ENCODE measurements at regions not wholly inside any gene's neighbourhood (a gene's known extent, or its start where the extent isn't known, plus 50 kb on each side); places are given as distances from the start of the nearest gene placed in this dataset.

- H3K4me1 ChIP-seq (ENCODE audit: insufficient read depth), result no peaks in the 10 kb centered on the region
- WGBS, 3 donors, result 89 to 91% (median 90%) methylated on average over 12 of the region's 12 CpGs
- intact Hi-C loops (cut with DNase I), result no loop called here
- no peaks in the 10 kb centered on the region for H3K36me3 ChIP-seq
- no peak for TF ChIP-seq POLR2A (IDR thresholded peaks at IDR 0.05)
- no peak for TF ChIP-seq CTCF (IDR thresholded peaks at IDR 0.05)
- no peak for TF ChIP-seq EP300 (IDR thresholded peaks at IDR 0.05)
- DNase-seq, result no peak
- no peak overlapping the region for H3K4me3 ChIP-seq
- H3K27ac ChIP-seq, result no peak overlapping the region
- H3K27me3 ChIP-seq, result no peaks in the 10 kb centered on the region
- H3K9me3 ChIP-seq, result no peaks in the 10 kb centered on the region
These were observed 150.7 kb upstream of the SHH start for GRCh38 chr7:155962968-155963300.

- no peaks in the 10 kb centered on the region for H3K4me1 ChIP-seq (ENCODE audit: insufficient read depth)
- TF ChIP-seq CTCF (IDR thresholded peaks at IDR 0.05), result no peak
- TF ChIP-seq POLR2A (IDR thresholded peaks at IDR 0.05), result no peak
- no peak for TF ChIP-seq EP300 (IDR thresholded peaks at IDR 0.05)
- intact Hi-C loops (cut with DNase I), result no loop called here
- H3K4me3 ChIP-seq, result no peak overlapping the region
- no peaks in the 10 kb centered on the region for H3K9me3 ChIP-seq
- no peak overlapping the region for H3K27ac ChIP-seq
- no peaks in the 10 kb centered on the region for H3K27me3 ChIP-seq
- no peaks in the 10 kb centered on the region for H3K36me3 ChIP-seq
- 55 to 62% (median 61%) methylated on average over 13 of the region's 13 CpGs for WGBS, 3 donors
- DNase-seq, result no peak
These were observed 150.1 kb upstream of the SHH start for GRCh38 chr7:155962191-155962967.

GRCh38 chr7:155961241-155962190, 149.3 kb upstream of the SHH start:
- WGBS, 3 donors, result 9 to 14% (median 13%) methylated on average over 25 of the region's 25 CpGs
- Histone ChIP-seq H3K9me3 (no peaks in the 10 kb centered on the region), H3K27ac (no peak overlapping the region), H3K4me1 (ENCODE audit: insufficient read depth) (no peaks in the 10 kb centered on the region), H3K27me3 (no peaks in the 10 kb centered on the region), H3K4me3 (no peak overlapping the region), H3K36me3 (no peaks in the 10 kb centered on the region)
- intact Hi-C loops (cut with DNase I), result no loop called here
- DNase-seq, result peak in 1 of 5 donors; percentile 26
- TF ChIP-seq POLR2A (IDR thresholded peaks at IDR 0.05) (no peak), EP300 (IDR thresholded peaks at IDR 0.05) (no peak), CTCF (IDR thresholded peaks at IDR 0.05) (no peak)

GRCh38 chr7:155959894-155960293, 147.6 kb upstream of the SHH start:
- 83 to 90% (median 84%) methylated on average over 13 of the region's 13 CpGs for WGBS, 3 donors
- Histone ChIP-seq H3K27ac (no peak overlapping the region), H3K27me3 (no peaks in the 10 kb centered on the region), H3K36me3 (no peaks in the 10 kb centered on the region), H3K4me1 (ENCODE audit: insufficient read depth) (no peaks in the 10 kb centered on the region), H3K4me3 (no peak overlapping the region), H3K9me3 (no peaks in the 10 kb centered on the region)
- intact Hi-C loops (cut with DNase I), result no loop called here
- no peak for DNase-seq
- TF ChIP-seq EP300 (IDR thresholded peaks at IDR 0.05) (no peak), POLR2A (IDR thresholded peaks at IDR 0.05) (no peak), CTCF (IDR thresholded peaks at IDR 0.05) (no peak)

Data from ovary (tissue), 7 donors.